Activated CD8-positive, alpha-beta memory T cell treated with anti-CD3 and anti-CD28 coated beads, Interleukin-2, amount 50 U/mL, for 24 hours (primary cell): ENCODE measurements at regions not wholly inside any gene's neighbourhood (a gene's known extent, or its start where the extent isn't known, plus 50 kb on each side); places are given as distances from the start of the nearest gene placed in this dataset.

Experiments
- DNase-seq: peaks from one replicate; pipeline ENCODE4 v3.0.0-alpha.2; 2020; ENCODE audit errors: extremely low read depth

DNA sequence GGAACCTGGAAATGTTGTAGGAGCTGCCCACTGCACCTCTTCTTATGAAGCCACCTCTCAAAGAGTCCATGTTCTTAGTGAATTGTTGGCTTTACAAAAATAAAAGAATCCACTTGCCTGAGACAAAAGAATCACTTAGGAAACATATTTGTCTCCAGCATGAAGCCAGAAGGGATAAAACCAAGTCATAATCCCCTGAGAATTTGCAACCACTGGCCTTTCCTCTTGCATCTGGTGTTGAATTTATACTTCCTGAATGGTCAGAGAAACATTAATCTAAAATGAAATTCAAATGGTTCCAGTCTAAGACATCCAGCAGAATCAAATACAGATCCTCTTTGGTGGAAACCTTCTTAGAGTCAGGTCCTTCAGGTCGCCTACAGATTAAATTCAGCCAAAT lies 192.5 kb upstream of the ECI2 start:
- no peak for DNase-seq

DNA sequence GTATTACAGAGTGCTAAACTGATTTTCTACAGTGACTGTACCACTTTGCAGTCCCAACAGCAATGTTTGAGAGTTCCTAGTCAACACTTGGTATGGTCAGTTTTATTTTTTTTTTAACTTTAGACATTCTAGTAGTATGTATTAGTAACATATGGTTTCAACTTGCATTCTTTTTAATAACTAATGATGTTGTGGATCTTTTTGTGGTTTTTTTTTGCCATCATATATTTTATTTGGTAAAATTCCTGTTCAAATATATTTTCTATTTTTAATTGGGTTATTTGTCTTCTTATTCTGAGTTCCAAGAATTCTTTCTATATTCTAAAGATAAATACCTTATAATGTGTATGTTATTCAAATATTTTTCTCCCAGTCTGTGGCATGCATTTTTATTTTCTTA lies 189.4 kb upstream of the ECI2 start:
- no peak for DNase-seq

DNA sequence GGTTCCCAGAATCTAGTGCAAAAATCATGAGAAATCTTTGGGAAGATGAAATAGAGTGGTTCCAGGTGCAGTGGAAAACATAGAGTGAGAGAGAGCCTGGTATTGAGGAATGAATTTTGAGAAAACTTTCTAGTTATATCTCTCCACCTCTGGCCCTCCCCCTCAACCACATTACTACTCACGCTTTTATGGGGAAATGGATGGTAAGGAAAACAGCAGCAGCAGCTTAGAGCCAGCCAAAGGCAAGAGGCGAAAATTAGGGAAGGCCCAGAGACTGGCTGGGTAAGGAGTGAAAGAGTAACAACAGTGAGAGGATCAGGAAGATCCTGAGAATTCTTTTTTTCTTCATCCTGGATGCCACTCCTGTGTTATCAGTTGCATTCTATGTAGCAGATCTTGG lies 187.9 kb upstream of the ECI2 start:
- DNase-seq: no peak

DNA sequence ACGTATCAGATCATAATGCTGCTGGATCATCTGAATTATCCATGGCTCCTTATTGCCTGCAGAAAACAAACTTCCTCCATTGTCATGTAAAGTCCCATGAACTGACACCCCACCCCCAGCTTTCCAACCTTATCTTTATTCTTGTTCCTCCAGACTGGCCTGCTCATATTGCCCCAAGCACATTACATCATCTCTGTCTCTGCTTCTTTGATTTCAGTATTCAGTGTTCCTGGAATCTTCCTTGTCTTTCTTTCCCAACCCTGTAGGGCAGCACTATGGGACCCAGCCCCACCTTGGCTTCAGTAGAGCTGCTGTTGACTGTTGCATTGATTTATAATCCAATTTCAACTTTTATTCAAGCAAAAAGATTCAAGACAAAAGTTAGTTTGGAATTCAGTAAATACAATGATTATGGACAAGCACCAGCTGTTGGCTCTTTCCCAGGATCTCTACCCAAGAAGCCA lies 187.5 kb upstream of the ECI2 start:
- no peak for DNase-seq

DNA sequence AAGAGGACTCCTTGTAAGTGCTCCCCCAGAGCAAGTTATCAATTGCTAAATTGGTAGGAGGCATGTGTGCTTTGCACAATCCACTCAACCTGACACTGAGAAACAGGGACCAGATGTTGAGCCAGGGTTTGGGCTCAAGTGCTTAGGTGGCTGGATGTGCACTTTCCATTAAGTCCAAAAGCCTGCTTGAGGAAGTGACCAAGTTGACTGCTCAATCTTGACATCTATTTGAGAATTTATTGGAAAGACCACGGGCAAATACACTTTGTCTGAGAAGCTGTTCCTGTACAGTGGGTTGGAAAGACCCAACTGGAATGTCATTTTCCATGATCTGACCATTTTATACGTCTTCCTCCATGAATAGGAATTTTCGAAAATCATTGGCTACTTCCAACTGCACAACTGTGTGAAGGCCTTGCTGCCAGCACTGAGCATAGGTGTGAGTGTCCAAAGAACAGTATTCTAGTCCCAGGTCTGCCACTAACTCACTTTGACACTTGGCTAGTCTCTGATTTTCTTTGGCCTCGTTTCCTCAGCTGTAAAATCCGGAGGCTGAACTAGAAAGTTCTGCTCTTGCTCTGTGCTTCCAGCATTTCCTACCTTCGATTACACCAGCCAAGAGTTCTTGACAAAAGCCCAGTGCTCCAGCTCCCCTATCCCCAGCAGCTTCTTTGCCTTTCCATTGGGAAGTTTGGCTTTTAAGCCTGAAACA lies 186.9 kb upstream of the ECI2 start:
- no peak for DNase-seq

DNA sequence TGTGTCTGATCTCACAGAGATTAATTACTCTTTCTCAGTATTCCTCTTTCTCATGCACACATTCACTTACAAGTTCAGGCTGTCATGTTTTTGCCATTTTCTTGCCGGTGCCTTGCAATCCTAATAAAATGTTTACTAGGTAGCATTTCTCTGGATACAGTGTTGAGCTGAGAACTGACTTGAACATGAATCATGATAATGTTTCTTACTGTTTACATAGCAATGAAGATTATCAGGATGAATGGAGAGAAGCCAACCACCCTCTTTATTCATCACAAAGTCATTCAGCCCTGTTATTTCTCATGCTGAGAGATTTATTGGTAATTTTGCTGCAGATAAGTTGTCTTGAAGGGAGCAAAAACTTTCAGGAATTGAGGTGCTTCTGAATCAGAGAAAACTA lies 185.5 kb upstream of the ECI2 start:
- DNase-seq: no peak

DNA sequence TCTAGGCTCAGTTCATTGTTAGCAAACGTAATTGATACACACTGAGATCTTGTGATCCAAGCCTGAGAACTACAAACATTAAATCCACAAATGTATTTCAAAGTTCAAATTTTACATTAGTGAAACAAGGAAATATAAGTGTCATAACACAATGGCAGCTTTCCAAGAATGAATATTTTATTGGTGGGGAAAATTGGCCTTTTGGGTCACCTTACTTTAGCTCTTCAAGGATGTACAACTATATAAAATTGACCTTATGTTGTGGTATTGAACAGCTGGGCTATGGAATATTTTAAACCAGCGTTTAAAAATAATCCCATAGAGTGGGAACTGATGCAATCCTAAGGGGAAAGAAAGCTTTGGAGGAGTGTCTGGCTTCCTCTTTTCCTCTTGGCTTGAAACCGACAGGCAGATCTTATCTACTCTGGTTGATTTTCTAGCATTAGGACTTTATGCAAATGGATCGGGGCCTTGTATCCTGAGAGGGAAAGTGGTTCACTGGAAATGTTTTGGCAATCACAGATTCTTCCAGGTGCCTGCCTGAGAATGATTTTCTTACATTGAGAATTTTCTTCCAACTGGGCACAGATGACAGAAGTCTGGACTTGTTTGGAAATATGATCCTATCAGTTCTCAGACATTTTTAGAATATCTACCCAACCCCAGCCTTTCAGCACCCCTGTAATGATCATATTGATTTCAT lies 184.8 kb upstream of the ECI2 start:
- DNase-seq: no peak

DNA sequence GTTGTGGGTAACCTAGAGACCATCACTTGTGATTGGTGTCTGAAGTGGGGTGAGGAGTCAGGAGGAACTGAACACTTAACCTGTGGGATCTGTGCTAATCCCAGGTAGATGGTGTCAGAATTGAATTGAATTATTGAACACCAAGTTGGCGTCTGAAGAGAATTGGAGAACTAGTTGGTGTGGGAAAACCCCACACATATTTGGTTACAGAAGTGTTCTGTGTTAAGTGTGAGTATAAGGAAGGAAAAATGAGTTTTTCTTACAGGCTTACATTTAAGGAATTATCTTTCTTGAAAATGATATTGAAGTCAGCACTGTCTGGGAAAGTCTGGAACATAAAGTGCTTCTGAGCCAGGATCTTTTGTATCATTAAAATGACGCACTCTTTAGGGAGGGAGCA lies 182.9 kb upstream of the ECI2 start:
- no peak for DNase-seq

DNA sequence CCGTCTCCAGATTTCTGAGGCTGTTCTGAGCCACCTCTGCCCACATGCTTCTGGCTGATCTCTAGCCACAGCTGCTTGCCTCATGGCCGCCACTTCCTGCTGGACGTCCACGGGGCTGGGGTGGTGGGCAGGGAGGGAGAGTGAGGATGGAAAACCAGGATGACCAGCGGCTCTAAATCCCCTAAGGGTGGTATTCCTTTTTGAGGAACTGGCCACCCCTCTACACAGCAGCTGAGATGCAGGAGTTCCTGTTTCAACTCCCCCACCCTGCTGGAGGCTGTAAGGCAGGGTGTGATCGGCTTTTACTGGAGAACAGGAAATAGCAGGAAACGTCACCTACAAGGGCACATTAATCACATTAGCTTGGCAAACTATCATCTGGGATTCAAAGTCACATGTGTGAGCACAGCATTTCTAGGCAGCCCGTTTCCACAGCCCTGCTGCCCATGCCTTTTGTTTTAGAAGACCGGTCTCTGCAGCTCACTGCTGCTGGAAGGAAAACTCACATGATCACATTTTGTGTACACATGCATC lies 181.6 kb upstream of the ECI2 start:
- DNase-seq: no peak

DNA sequence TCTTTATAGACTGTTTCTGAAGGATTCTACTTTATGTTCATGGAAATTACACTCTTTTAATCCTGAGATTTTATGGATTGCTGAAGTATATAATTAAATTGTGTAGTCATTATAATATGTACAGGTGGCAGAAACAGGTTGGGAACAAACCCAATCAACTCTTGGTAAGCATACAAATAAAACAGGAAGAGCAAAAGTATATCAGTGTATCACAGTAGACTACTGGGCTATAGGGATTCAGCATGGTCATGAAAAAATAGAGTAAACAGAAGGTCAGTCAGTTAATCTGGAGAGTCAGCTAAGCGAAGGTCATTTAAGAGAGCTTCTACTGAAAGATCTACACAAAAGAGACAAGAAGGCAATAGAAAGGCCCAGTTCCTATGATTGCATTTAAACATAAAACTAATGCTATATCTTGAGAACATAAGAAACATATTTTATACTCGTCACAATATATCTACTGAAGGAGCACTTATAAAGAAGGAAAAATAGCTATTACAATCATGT lies 178.9 kb upstream of the ECI2 start:
- DNase-seq: no peak

DNA sequence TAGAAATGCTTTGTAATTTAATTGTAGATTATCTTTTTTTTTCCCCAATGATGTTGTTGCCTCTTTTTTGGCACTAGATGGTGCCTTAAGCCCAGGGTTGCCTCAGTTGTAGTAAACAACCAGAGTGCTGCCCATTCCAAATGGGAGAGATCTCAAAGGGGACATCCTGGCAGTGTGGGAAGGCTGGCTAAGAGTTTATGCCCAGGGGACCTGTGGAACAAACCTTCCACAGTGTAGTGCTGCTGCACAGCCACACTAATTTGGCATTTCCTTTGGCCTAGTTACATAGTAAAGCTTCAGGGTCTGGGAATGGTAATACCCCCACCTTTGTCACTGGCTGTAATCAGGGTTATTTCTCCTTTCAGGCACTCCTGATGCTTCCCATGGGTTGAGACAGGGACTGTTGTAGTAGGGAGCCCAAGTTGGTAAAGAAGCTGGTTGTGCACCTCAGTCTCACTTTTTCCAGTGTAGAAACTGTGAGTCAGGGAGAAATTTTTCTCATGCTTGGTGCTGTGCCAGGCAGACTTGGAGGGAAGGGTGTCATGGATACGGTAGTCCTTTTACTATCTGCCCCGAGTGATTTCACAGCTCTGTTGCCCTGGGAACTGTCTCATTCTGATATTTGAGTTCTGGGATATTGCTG lies 177.8 kb upstream of the ECI2 start:
- no peak for DNase-seq

DNA sequence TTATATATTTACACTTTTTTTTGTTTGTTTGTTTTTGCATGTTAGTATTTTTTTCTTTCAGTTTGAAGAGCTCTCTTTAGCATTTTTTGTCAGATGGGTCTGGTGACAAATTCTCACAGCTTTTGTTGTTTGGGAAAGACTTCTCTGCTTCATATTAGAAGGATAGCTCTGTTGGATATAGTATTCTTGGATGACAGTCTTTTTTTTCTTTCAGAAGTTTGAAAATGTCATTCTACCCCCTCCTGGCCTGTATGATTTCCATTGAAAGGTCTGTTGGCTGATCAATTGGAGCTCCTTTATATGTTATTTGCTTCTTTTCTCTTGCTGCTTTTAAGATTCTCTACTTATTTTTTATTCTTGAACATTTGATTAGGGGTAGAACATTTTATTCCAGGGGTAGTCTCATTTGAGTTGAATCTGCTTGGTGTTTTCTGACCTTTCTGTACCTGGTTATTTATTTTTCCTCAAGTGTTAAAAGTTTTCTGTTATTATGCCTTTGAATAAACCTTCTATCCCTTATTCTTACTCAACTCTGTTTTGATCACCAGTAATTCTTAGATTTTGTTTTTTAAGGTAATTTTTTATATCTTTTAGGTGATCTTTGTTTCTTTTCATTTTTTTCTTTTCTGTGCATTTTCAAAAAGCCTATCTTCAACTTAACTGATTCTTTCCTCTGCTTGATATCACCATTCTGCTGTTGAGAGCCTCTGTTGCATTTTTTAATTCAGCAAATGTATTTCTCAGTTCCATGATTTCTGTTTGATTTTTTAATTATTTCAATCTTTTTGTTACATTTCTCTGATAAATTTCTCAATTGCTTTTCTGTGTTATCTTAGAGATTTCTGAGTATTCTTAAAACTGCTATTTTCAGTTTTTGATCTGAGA lies 176.8 kb upstream of the ECI2 start:
- DNase-seq: no peak

DNA sequence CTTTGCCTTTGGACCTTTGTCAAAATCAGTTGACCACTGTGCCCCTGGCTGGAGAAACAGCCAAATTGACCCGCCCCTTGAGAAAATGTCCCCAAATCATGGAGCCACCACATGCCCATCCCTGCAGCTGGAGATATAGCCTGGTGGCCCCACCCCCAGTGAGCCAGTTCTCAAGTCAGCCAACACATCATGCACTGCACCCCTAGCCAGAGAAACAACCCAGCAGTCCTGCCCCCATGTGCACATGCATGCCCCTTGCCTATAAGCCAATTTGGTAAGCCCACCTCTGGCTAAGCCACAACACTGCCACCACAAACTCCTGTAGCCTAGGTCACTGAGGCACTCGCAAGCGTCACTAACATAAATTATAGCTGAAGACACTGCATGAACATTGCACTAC lies 174.2 kb upstream of the ECI2 start:
- no peak for DNase-seq

DNA sequence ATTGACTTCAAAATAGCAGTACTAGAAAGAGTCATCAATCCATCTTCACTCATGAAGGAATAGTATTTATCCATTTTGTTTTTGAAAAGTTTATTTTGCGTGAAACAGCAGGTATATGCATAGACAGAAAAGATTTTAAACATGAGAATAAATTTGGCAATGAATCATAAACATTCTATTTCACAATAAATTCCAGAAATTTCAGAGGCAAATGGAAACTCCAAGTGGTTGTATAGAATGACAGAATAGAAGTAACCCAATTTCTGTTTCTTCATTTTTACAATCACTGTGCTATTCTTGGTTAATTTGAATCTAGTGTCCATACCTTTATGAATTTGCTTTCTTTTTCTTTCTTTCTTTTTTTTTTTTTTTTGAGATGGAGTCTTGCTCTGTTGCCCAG lies 173.0 kb upstream of the ECI2 start:
- no peak for DNase-seq

DNA sequence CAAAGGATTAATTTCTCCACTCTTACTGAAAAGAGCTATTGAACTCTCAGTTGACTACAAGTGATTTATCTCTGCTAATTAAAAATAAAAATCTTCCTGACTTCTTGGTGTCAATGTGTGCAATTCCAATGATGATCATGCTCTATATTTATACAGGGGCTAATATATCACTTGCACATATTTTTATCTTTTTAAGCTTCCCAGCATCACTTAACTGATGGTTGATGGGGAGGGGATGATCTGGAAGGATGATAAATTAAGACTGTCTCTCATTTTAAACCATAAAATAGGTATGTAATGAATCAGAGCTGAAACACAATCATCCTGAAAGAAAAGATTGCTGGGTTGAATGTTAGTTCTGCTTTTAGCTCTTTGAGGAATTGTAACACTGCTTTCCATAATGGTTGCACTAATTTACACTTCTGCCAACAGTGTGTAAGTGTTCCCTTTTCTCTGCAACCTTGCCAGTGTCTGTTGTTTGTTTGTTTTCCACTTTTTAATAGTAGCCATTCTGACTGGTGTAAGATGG lies 169.6 kb upstream of the ECI2 start:
- no peak for DNase-seq

DNA sequence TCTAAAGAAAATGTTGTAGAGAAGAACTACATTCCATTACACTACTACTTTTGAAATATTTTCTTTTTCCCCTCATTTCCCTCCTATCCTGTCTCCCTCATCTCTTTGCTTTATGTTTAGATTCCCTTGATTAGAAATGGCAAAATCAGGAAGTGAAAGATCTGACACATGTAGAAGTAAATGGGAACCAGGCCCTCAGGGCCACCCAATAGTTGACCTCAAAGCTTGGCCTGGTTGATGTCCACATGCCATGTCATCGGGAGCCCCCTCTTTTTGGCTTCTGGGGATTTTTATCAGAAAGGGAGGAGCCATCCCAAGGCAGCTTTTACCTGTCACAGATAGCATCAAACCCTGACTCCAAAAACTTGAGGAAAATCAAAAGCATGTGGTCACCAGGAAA lies 168.3 kb upstream of the ECI2 start:
- DNase-seq: no peak

DNA sequence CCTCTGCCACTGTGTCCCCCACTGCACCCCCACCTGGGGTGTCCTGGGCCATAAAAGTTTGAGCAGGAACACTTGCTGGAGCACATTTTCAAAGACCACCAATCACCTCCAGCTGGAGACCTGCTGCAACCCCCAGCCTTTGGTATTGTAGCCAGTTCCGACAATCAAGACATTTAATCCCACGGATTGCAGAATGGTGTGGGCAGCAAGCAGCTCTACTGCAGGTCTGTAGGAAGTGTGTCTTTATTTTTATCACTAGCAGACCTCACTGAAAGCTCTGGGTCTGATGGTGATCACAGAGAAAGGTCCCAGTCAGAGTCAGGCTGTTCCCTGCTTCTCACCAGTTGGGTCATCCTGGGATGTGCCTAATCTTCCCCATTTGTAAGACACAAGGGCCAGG lies 167.1 kb upstream of the ECI2 start:
- DNase-seq: no peak

DNA sequence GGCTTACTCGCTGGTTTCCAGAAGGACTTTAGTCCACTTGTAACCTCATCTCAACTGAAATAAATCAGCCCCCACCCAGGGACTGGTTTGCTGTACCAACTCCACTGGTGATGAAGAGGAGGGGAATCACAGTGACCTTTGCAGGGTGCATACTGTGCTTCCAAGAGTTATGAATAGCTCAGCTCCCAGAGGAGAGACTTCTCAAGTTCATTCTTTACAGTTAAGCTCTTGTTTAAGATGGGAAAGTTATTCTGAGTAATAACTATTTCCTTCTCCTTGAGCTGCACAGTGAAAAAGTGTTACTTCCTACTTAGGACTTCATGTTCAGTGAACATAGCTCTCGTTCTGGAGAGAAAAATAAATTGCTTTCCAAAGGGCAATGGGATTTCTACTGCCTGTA lies 166.5 kb upstream of the ECI2 start:
- DNase-seq: no peak

DNA sequence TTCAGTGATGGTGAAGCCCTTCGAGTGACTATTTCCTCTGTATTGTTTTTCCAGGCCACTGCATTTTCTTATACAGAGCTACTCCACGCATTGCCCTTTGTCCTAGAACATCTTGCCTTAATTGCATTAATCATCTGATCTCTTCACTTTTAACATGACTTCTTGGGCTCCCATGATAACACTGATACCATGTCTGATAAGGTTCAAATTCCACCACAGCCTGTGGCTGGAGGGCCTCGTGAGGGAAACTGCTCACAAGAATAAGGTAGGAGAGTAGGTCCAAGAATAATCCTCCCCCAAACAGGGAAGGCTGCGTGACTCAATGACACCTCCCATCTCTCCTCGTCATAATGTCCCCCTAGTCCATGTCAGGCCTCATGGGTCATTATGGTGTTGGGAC lies 165.5 kb upstream of the ECI2 start:
- DNase-seq: no peak

DNA sequence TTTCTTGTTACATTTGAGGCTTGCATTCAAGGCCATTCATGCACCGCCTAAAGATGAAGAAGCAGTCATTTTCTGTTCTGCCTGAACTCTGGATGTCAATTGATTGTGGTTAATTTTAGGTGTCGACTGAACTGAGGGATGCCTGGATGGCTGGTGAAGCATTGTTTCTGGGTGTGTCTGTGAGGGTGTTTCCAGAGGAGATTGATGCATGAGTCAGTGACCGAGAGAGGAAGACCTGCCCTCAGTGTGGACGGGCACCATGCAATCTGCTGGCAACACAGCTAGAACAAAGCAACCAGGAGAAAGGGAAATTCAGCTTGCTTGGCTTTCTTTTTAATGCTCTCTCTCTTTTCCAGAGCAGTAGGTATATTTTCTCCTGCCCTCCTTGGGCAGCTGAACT lies 164.1 kb upstream of the ECI2 start:
- no peak for DNase-seq

DNA sequence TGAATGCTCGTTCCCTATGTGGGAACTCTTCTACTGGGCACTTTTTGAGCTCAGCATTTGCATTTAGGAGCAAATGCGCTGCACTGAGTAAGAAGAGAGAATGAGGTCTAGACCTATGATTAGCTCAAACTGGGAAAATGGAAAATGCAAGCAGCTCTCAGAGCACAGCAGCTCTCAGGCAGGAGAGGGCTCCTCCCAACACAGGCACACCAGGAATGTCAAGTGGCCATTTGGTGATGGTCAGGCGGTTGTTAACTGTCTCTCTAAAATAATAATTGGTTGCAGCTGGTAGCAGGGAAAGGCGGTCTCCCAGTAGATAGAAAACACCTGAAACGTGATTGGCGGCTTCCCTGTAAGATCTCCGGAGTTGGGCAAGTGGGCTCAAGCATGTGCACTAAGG lies 162.0 kb upstream of the ECI2 start:
- no peak for DNase-seq

DNA sequence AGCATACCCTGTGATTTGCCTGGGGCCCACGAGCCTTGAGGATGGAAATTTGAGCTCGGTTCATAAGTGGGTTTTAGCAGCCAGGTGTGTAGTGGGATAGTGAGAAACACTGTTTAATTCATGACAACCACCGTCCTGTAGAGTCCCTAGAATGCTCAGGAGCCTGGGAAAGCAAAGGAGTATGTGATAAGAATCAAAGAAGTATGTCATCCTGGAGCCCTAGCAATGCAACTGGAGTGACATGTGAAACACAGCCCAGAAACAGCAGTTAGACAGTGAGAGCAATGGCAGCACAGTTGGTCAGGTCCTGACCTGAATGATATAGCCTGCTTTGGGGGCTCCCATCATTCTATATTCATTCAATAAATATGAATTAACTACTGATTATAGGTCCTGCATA lies 161.2 kb upstream of the ECI2 start:
- no peak for DNase-seq
